Fibroblast of skin of left biceps (primary cell): ENCODE measurements at regions not wholly inside any gene's neighbourhood (a gene's known extent, or its start where the extent isn't known, plus 50 kb on each side); places are given as distances from the start of the nearest gene placed in this dataset.
"Not testable (repeated sequence)": the region's sequence is repeated elsewhere in the genome, so short reads cannot be mapped to it uniquely, and the experiment has no call there.

Experiments
- DNase-seq, 2 experiments: peaks; one replicate each; pipeline ENCODE4 v3.0.0-alpha.2; 2013; ENCODE audit warnings: low read depth in 2 of 2

GRCh38 chr10:8776926-8777622, 722.6 kb downstream of the GATA3 start:
- no peak for DNase-seq

GRCh38 chr10:8778713-8779112, 724.2 kb downstream of the GATA3 start:
- DNase-seq = no peak

DNA sequence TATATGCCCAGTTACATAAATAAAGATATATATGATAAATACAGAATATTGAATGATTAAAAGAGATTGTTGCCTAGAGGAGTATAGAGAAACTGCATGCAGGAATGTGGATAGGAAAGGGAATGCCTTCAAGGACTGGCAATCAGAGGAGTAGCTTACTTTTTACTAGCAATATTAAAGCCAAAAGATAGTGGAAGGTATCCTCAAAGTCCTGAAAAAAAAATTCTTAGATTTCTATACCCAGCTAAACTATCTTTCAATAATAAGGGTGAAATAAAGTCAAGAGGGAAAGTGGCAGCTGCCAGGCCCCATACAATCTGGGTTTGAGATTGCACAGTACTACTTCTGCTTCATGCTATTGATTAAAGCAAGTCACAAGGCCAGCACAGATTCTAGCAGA, 733.2 kb downstream of the GATA3 start:
- DNase-seq = no peak

- DNase-seq = no peak
Observed at GRCh38 chr10:8790390-8790789, 735.9 kb downstream of the GATA3 start.

- DNase-seq = no peak
Observed at GRCh38 chr10:8794860-8795259, 740.4 kb downstream of the GATA3 start.

- no peak for DNase-seq
Observed at GRCh38 chr10:8800426-8800825, 745.9 kb downstream of the GATA3 start.

GRCh38 chr10:8803992-8804391, 749.5 kb downstream of the GATA3 start:
- DNase-seq = no peak

GRCh38 chr10:8810677-8811076, 756.2 kb downstream of the GATA3 start:
- no peak for DNase-seq

DNA sequence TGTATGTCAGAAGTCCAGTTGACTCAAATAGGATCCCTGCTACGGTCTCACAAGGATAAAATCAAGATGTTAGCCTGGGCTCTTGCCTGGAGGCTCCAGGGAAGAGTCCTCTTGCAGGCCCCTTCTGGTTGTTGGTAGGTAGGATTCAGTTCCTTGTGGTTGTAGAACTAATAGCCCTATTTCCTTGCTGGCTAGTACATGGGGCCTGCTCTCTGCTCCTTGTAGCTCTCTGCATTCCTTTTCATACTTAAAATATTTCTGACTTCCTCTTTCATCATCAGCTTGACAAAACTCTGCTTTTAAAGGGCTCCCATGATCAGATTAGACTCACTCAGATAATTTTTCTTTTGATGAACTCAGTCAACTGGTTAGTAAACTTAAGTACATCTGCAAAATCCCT, 756.7 kb downstream of the GATA3 start:
- DNase-seq = no peak

GRCh38 chr10:8815969-8816368, 761.5 kb downstream of the GATA3 start:
- DNase-seq = no peak

DNA sequence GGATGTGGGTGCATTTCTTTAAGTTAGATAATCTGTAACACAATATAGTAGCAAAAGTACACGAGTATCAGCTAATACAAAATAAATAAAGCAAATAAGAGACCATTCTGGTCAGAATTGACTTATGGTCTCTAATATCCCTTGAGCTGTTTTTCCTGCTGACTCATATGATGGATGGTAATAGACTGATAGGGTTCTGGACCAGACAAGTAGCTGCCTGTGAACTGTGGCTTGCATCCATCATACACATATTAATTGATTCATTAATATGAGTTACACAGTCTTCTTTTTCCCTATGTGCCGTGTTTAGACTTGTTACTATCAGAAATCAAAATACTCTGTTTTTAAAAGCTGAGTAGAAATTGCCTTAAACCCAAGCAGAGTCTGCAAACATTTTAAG, 762.8 kb downstream of the GATA3 start:
- no peak for DNase-seq

GRCh38 chr10:8825611-8826010, 771.1 kb downstream of the GATA3 start:
- no peak for DNase-seq

GRCh38 chr10:8829592-8829991, 775.1 kb downstream of the GATA3 start:
- DNase-seq = no peak

- no peak for DNase-seq
Observed at GRCh38 chr10:8830048-8830447, 775.6 kb downstream of the GATA3 start.

DNA sequence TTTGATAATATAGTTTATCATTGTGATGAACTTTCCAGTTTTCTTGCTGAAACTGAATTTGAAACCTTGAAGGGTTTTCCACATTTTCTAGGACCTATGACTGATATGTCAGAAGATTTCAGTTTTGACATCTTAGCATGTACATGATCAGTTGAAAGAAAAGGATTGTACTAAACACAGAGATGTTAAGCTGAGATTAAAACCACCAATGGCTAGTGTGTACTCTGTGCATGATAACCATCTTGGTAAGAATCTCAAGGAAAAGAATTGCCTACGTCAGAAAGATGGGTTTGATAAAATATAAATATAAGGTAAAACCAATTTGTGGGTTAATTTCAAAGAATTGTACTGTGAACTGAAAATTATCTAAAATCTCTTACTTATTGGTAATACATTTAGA, 776.4 kb downstream of the GATA3 start:
- no peak for DNase-seq

- DNase-seq = no peak
Observed at GRCh38 chr10:8835453-8836167, 781.1 kb downstream of the GATA3 start.

DNA sequence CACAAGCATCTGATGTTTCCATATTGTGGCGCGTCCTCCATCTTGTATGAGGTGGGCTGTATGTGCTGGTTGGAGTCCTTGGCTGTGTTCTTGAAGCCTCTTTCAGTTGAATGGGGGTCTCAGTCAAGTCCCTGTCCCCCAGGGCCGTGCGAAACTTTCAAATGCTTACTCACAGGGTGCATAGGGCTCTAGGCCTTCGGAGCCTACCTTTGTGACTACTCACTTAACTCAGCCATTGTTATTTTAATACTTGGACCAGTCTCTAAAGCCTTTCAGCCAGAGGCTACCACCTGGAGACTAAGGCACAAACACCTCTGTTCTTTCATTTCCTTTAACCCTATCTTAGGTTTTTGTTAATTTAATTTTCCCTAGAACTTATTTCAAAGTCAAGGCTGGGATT, 785.9 kb downstream of the GATA3 start:
- DNase-seq = no peak

DNA sequence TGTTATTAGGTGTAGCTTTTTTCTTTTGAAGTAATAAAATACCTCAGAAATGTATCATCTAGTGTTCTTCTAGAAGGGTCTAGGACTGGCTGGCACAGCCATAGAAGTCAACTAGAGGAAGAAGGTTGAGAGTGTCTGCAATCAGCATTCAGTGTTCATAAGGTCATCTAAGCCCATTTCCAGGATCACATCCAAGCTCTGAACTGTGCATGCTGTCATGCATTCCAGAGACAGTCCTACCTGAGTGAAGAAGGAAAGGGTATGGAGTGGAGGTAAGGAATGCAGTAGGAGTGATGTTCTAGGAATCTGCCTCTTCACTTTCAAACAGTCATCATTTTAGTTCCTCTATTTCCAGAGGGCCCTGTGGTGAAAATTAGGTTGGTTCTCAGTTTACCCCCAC, 789.7 kb downstream of the GATA3 start:
- DNase-seq = no peak

DNA sequence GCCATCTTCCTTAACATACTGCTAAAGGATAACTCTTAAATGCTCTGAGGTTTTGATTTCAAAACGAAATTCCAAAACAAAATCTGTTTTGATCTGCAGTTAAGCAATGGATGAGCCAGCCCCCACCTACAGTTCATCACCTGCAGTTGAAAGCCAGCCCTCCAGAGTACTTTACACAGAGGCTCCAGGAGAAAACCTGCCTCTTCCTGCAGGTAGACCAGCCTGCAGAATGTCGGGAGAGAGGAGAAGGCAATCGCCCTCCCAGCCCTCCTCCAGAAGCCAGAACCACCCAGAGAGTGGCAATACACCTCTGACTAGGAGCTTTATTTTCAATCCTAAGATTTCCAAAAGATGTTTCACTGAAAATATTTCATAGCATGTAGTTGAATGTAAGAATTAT, 798.1 kb downstream of the GATA3 start:
- DNase-seq = no peak

GRCh38 chr10:8853048-8853447, 798.6 kb downstream of the GATA3 start:
- no peak for DNase-seq

DNA sequence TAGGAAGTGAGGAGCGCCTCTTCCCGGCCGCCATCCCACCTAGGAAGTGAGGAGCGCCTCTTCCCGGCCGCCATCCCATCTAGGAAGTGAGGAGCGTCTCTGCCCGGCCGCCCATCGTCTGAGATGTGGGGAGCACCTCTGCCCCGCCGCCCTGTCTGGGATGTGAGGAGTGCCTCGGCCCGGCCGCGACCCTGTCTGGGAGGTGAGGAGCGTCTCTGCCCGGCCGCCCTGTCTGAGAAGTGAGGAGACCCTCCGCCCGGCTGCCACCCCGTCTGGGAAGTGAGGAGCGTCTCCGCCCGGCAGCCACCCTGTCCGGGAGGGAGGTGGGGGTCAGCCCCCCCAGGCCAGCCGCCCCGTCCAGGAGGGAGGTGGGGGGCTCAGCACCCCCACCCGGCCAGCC, 814.4 kb downstream of the GATA3 start:
- not testable (repeated sequence) for DNase-seq

DNA sequence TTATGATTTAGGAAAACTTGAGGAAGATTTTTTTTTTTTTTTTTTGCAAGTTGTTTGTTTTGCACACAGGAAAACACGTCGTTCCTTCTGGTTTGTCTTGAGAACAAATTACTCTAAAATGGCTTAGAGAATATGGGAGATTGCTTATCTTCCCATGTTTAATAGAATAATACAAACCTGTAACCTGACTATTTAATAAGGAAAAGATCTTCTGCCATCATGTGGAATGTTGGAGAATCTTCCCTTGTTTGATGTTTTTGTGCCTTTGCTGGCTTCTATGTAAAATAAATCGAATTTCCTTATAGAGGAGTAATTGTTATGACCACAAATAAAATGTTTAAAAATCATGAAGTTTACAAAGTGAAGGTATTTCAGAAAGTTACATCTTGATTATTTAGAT, 818.8 kb downstream of the GATA3 start:
- no peak for DNase-seq

GRCh38 chr10:8874268-8874667, 819.8 kb downstream of the GATA3 start:
- DNase-seq = no peak

GRCh38 chr10:8874972-8875371, 820.5 kb downstream of the GATA3 start:
- DNase-seq = no peak
